ENCODE measurements at regions not wholly inside any gene's neighbourhood (a gene's known extent, or its start where the extent isn't known, plus 50 kb on each side); places are given as distances from the start of the nearest gene placed in this dataset.

- Histone ChIP-seq H3K4me2 (no peak overlapping the region), H4K20me1 (ENCODE audit: insufficient read depth) (no peaks in the 10 kb centered on the region), H3K79me2 (ENCODE audit: insufficient read depth, low read depth) (no peaks in the 10 kb centered on the region), H3K27me3 (ENCODE audit: insufficient read depth, low read depth) (no peaks in the 10 kb centered on the region), H3K36me3 (ENCODE audit: insufficient read depth) (no peaks in the 10 kb centered on the region), H3K9ac (no peak overlapping the region), H3K4me1 (ENCODE audit: low read depth, poor library complexity, severe bottlenecking) (no peaks in the 10 kb centered on the region), H3K27ac (no peak overlapping the region), H2AFZ (ENCODE audit: low read depth) (no peak overlapping the region), H3K4me3 (IDR thresholded peaks at IDR 0.05; ENCODE audit: insufficient read depth, low read depth, low read length) (no peak overlapping the region)
- no peak for TF ChIP-seq CTCF (conservative IDR thresholded peaks at IDR 0.05; ENCODE audit: low read depth, low read length)
Observed at GRCh38 chr20:54366669-54367344, 108.6 kb upstream of the DOK5 start.

GRCh38 chr20:54368570-54368969, 106.8 kb upstream of the DOK5 start:
- H3K27me3 ChIP-seq (ENCODE audit: insufficient read depth, low read depth): no peaks in the 10 kb centered on the region
- H3K9ac ChIP-seq: no peak overlapping the region
- H4K20me1 ChIP-seq (ENCODE audit: insufficient read depth): no peaks in the 10 kb centered on the region
- TF ChIP-seq CTCF (conservative IDR thresholded peaks at IDR 0.05; ENCODE audit: low read depth, low read length): no peak
- H3K4me3 ChIP-seq (IDR thresholded peaks at IDR 0.05; ENCODE audit: insufficient read depth, low read depth, low read length): no peak overlapping the region
- H3K4me1 ChIP-seq (ENCODE audit: low read depth, poor library complexity, severe bottlenecking): no peaks in the 10 kb centered on the region
- H3K79me2 ChIP-seq (ENCODE audit: insufficient read depth, low read depth): no peaks in the 10 kb centered on the region
- H3K4me2 ChIP-seq: no peak overlapping the region
- no peak overlapping the region for H2AFZ ChIP-seq (ENCODE audit: low read depth)
- no peak overlapping the region for H3K27ac ChIP-seq
- no peaks in the 10 kb centered on the region for H3K36me3 ChIP-seq (ENCODE audit: insufficient read depth)

GRCh38 chr20:54372313-54372712, 103.1 kb upstream of the DOK5 start:
- Histone ChIP-seq H4K20me1 (ENCODE audit: insufficient read depth) (no peaks in the 10 kb centered on the region), H3K79me2 (ENCODE audit: insufficient read depth, low read depth) (no peaks in the 10 kb centered on the region), H2AFZ (ENCODE audit: low read depth) (no peak overlapping the region), H3K4me2 (no peak overlapping the region), H3K27me3 (ENCODE audit: insufficient read depth, low read depth) (no peaks in the 10 kb centered on the region), H3K4me1 (ENCODE audit: low read depth, poor library complexity, severe bottlenecking) (no peaks in the 10 kb centered on the region), H3K27ac (no peak overlapping the region), H3K9ac (no peak overlapping the region), H3K36me3 (ENCODE audit: insufficient read depth) (no peaks in the 10 kb centered on the region), H3K4me3 (IDR thresholded peaks at IDR 0.05; ENCODE audit: insufficient read depth, low read depth, low read length) (no peak overlapping the region)
- no peak for TF ChIP-seq CTCF (conservative IDR thresholded peaks at IDR 0.05; ENCODE audit: low read depth, low read length)

GRCh38 chr20:54377992-54378773, 97.2 kb upstream of the DOK5 start:
- Histone ChIP-seq H3K9ac (no peak overlapping the region), H3K36me3 (ENCODE audit: insufficient read depth) (no peaks in the 10 kb centered on the region), H3K27me3 (ENCODE audit: insufficient read depth, low read depth) (no peaks in the 10 kb centered on the region), H3K27ac (no peak overlapping the region), H4K20me1 (ENCODE audit: insufficient read depth) (no peaks in the 10 kb centered on the region), H2AFZ (ENCODE audit: low read depth) (no peak overlapping the region), H3K4me3 (IDR thresholded peaks at IDR 0.05; ENCODE audit: insufficient read depth, low read depth, low read length) (no peak overlapping the region), H3K4me1 (ENCODE audit: low read depth, poor library complexity, severe bottlenecking) (no peaks in the 10 kb centered on the region), H3K4me2 (no peak overlapping the region), H3K79me2 (ENCODE audit: insufficient read depth, low read depth) (no peaks in the 10 kb centered on the region)
- no peak for TF ChIP-seq CTCF (conservative IDR thresholded peaks at IDR 0.05; ENCODE audit: low read depth, low read length)

Data from KMS-11 (cell line).